ENCODE measurements at regions not wholly inside any gene's neighbourhood (a gene's known extent, or its start where the extent isn't known, plus 50 kb on each side); places are given as distances from the start of the nearest gene placed in this dataset.

- DNase-seq = no peak
Measured at GRCh38 chr10:8946451-8946850, 892.0 kb downstream of the GATA3 start.

DNA sequence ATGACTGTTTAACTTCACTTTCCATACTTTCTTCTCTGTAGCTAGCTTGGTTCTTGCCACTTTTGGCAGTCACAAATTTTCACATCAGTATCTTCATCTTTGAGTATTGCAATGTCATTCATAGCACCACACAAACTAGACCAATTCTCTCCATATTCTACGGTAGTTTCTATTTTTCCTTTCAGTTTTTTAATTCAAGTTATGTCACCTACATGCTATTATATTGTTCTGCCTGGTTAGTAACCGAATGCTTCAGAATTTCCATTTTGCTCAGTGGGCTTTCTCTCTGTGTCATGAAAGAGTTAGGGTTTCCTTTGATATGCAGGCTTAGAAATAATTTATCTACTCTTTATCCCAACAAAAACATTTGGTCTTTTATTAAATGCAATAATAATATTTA is 896.5 kb downstream of the GATA3 start:
- DNase-seq = no peak

DNA sequence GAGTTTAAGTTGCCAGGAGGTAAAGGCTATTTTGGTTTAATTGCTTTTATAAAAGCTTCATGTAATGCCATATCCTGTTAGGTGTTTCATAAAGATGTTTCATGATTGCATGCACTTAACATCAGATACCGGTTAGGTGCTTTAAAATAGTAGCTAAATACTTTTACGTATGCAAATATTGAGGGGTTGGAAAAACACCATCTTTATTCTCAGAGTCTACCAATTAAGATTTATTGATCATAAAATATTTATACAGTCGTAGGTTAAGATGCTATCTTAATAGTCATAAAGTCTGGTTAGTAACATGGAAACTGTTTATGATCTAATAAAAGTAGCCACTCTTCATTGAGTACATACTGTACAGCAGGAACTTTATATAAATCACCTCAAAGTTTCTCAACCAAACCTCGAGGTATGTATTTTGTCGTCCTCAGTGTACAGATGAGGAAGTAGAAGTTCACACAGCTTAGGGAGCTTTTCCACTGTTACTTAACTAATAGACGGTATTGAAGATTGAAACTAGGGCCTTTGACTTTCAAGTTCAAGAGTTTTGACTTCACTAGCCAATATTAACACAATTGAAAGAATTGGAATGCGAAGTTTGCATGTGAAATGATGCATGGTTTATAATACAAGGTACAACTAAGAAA is 897.1 kb downstream of the GATA3 start:
- DNase-seq = no peak

DNA sequence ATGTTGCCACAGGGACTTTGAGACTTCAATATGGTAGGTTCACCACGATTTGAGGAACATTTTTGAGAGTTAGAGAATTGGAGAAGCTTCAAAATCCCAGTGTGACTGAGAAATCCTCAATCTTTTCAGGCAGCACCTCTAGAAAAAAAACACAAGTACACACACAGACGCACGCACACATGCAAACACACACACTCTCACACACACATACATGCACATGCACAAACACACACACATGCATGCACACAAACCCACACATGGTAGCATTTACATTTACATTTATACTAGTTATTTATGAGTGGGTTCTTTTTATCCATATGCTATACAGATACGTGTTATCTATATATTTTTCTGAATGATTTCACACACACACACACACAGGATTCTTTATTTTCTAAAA is 901.9 kb downstream of the GATA3 start:
- DNase-seq = no peak

DNA sequence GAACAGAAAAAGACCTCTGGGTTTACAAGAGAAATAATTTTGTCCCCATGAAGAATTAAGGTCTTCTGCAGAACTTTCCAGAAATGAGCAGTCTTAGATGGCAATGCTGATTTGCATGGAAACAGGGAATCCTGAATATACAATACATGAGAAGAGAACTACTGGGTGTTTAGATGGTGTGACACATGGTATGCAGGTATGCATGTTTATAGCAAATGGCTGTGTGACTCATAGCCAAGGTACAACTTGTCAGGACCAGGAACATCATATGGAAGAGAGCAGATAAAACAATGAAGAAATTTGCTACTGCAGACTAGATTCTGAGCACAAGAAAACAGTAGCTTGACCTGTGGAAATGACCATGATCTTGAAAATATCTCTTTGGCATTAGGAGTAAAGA is 907.8 kb downstream of the GATA3 start:
- DNase-seq = no peak

- no peak for DNase-seq
Measured at GRCh38 chr10:8967061-8967460, 912.6 kb downstream of the GATA3 start.

DNA sequence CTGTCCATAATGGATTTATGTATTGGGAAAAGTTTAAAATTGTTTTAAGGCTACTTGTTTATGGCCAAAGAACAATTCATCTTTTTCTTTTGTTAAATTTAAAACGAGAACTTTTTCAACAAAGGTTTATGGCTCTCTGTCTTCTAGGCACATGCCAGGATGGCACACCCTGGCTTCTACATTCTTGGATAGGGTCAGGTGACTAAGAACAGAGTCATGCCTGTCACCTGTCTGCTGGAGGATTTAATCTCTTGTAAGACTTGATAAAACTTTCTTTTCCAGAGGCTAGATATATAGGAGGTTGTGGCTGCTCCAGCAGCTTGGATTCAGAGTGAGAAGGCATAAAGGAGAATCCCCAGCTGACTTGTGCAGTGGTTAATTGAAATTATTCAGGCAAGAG is 915.4 kb downstream of the GATA3 start:
- DNase-seq = no peak

GRCh38 chr10:8975535-8975934 is 921.0 kb downstream of the GATA3 start:
- no peak for DNase-seq

DNA sequence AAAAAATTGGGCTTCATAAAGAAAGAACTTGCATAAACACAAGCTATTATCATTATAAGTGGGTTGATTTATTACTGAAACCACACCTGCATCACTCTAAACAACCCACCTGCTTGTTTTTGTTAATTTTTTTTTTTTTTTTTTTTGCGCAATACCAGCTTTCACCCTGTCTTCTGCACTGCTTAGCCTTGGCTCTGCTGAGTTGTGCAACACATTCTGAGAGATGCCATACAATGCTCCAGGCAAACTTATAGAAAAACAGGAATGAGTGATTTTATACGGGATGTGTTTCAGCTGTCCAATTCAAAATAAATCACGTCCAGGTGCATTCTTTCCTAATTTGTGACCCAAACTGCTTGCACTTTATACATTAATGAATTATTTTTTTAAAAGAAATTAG is 923.6 kb downstream of the GATA3 start:
- DNase-seq = no peak

GRCh38 chr10:8979976-8980375 is 925.5 kb downstream of the GATA3 start:
- no peak for DNase-seq

- DNase-seq = no peak
Measured at GRCh38 chr10:8981277-8981676, 926.8 kb downstream of the GATA3 start.

DNA sequence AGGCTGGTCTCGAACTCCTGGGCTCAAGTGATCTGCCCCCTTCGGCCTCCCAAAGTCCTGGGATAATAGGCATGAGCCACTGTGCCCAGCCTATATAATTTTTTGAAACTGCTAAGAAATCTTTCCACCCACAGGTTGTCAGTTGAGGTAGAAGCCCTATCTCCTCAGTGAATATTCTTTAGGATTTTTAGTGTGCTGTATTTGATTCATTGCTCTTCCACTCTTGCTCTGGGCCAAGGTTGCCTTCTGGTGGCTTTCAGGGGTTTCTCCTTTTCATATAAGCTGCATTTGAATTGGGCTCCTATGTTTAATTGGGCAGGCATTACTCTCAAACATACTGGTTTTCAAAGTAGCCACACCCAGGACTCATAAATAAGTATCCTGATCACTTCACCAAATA is 931.2 kb downstream of the GATA3 start:
- DNase-seq = no peak

- no peak for DNase-seq
Measured at GRCh38 chr10:8986975-8987374, 932.5 kb downstream of the GATA3 start.

GRCh38 chr10:8987712-8988111 is 933.2 kb downstream of the GATA3 start:
- DNase-seq = no peak

DNA sequence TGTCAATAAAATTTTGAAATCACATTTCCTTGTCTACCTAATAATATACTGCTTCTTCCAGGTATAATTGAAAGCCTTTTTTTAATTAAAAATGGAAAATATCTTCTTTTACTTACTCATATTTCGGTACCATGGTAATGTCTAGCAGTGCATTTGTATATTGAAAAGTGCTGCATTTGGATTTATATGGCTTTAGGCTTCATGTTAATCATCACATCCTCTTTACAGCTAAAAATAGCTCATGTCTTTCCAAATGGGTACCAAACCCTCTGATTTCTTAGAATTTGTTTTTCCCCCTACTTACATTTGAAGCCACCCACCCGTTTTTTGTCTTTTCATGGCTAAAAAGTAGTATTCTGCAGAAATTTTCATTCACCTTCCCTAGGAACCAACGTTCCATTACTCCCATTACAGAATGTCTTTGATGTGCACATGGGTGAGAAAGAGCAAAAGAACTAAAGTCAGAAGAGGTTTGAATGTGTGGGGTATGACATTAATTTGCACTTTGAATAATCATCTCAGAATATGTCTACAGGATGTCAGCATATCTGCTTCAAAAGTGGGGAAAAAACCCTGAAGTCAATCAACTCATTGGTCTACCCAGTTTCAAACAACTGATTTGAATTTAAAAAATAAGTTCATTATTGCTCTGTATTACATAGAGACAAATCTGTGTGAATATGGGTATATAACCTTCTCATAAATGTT is 935.9 kb downstream of the GATA3 start:
- no peak for DNase-seq

DNA sequence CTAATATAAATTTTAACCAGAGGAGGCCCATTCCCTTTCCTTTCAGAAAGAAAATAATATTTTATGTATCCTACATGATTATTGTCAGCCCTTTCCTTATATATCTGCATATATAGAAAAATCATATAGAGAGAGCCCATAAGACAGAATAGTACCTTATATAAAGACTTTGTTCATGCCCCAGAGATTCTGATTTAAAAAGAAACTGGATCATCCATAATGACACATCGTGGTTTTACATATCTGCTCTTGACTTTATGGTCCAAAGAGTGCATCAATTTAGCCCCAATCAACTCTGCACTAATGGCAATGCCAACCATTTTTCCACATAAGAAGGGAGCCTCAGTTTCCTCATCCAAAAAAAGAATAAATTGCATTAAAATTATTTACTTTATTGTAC is 937.5 kb downstream of the GATA3 start:
- DNase-seq = no peak

DNA sequence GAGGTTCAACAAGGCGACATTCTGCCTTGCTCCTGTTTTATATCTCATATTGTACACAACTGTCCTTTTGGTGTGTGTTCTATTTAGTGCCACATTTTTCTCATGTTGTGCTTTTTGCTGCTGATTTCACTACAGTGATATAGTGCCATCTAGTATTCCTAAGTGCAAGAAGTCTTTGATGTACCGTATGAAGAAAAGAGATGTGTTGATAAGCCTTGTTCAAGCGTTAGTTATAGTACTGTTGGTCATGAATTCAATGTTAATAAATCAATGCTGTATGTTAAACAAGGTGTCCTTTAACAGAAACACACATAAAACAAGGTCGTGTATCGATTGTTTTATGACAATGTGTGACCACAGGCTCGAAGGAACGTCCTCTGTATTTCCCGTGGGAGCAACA is 939.4 kb downstream of the GATA3 start:
- no peak for DNase-seq

DNA sequence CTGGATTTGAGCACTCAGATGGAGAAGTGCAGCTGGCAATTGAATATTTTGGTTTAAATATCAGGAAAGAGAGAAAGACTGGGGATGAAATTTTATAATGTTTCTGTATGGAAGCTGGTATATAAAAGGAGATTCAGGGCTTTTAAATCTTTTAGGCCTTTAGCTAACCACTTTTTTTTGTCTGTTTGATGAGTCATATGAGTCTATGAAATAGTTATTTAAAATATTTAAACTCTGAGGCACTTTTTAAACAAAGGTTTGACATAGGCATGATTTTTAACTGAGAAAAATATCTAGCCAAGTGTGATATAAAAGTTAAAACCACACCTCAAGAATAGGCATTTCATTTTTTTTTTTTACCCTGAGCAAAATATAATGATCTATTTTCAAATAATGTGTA is 944.3 kb downstream of the GATA3 start:
- DNase-seq = no peak

DNA sequence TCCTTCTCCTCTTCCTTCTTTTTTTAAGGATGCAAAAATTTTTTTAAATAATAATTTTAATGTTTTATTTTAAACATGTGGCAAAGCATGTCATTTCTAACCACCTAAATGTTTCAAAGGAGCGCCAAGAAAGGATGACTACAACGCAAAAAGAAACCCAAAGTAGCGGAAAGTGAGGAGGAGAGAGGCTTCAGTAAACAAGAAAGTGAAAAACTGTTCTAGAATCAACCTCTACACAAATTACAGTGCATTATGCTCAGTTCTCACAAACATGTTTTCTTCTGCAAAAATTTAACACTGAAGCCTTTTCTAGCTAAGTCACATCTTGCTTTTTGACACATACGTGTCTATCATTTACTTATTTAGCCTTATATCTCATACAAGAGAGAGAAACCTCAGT is 948.6 kb downstream of the GATA3 start:
- no peak for DNase-seq

- DNase-seq = no peak
Measured at GRCh38 chr10:9004736-9005135, 950.2 kb downstream of the GATA3 start.

DNA sequence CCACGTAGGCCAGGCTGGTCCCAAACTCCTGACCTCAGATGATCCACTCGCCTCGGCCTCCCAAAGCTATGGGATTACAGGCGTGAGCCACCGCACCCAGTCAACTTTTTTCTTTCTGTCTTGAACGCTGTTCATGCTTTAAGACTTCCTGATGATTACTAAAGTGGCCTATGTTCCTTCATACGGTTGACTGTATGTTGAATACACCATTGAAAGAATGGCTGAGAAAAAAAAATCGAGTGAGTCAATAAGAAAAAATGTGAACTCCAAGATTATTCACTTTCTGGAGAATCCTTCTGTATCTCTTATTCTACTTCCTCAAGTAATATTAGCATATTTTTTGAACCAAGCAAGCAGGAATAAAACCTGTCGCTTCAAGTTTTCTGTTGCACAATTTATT is 955.0 kb downstream of the GATA3 start:
- DNase-seq = no peak

- DNase-seq = no peak
Measured at GRCh38 chr10:9010093-9010492, 955.6 kb downstream of the GATA3 start.

GRCh38 chr10:9010931-9011670 is 956.6 kb downstream of the GATA3 start:
- no peak for DNase-seq

DNA sequence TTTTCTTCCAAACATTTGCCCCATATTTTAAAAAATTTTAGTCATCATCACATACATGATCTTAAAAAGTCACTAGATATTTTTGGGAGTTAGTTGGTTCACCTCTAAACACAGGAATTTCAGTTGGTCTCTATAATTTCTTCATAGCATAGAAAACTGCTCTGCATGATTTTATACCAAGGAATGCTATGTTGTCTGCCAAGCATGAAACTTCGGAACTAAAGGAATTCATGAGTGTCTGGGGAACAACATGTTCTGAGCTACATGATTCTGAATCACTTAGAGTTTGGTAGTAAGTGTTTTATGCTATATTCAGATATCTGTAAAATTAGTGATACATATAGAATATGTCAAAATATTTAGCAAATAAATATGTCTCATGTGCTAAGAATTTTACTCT is 957.8 kb downstream of the GATA3 start:
- no peak for DNase-seq
